K562 (cell line): ENCODE measurements at regions not wholly inside any gene's neighbourhood (a gene's known extent, or its start where the extent isn't known, plus 50 kb on each side); places are given as distances from the start of the nearest gene placed in this dataset.

Source experiments
- CTCF ChIP-seq, 3 experiments: IDR thresholded peaks in 2 of 3; conservative IDR thresholded peaks in 1 of 3; 2 replicates each; pipeline ENCODE4 v1.5.1; 2011 to 2012; ENCODE audit warnings: low read length in 3 of 3, mild to moderate bottlenecking in 3 of 3, control low read depth in 2 of 3, improper control_type of control experiment in 1 of 3, inconsistent platforms in 1 of 3, low read depth in 1 of 3, mixed read lengths in 1 of 3, moderate library complexity in 1 of 3; ENCODE audit not compliant: insufficient read depth in 2 of 3
- E4F1 ChIP-seq: fragments of 250-450 bp; sonication (Bioruptor Pico); IDR thresholded peaks from 2 replicates; pipeline ENCODE4 v1.5.0; 2021; ENCODE audit warnings: mild to moderate bottlenecking, borderline replicate concordance
- FOXK1 ChIP-seq: sonication (generic); formaldehyde crosslinking; IDR thresholded peaks from 2 replicates; pipeline ENCODE4 v1.8.0; 2022; ENCODE audit warnings: missing genetic modification reagents, mild to moderate bottlenecking, borderline replicate concordance
- JUND ChIP-seq, 2 experiments: IDR thresholded peaks; 2 replicates in 1 of 2; 3 replicates in 1 of 2; pipeline ENCODE4 v1.6.1; 2011; ENCODE audit warnings: borderline replicate concordance in 2 of 2, low read depth in 2 of 2, low read length in 2 of 2, improper control_type of control experiment in 1 of 2, missing biosample characterization in 1 of 2, missing genetic modification characterization in 1 of 2, missing genetic modification reagents in 1 of 2
- NFATC3 ChIP-seq: fragments of 450-650 bp; IDR thresholded peaks from 2 replicates; pipeline ENCODE4 v1.6.1; 2017; ENCODE audit warnings: mild to moderate bottlenecking

- TF ChIP-seq JUND (IDR thresholded peaks at IDR 0.05; ENCODE audit: borderline replicate concordance, low read depth, low read length) (no peak), JUND (tag; IDR thresholded peaks at IDR 0.05; ENCODE audit: borderline replicate concordance, low read depth, low read length) (no peak), CTCF (IDR thresholded peaks at IDR 0.05 in 2 of 3, conservative IDR thresholded peaks at IDR 0.05 in 1 of 3; ENCODE audit: insufficient read depth in 2 of 3, low read depth in 1 of 3, low read length in 3 of 3) (no peak), FOXK1 (CRISPR knock-in tag) (no peak), E4F1 (no peak), NFATC3 (no peak)
Observed at GRCh38 chr9:90078988-90079421, 474.2 kb downstream of the GADD45G start.
